ENCODE measurements at regions not wholly inside any gene's neighbourhood (a gene's known extent, or its start where the extent isn't known, plus 50 kb on each side); places are given as distances from the start of the nearest gene placed in this dataset.

GRCh38 chr5:131107128-131107527, 57.9 kb downstream of the HINT1 start:
- Mint-ChIP-seq H3K4me1 (no peaks in the 10 kb centered on the region), H3K4me3 (no peak overlapping the region), H3K9me3 (no peaks in the 10 kb centered on the region), H3K36me3 (ENCODE audit: low read depth) (no peaks in the 10 kb centered on the region), H3K27me3 (ENCODE audit: insufficient read depth, low read depth, poor library complexity) (no peaks in the 10 kb centered on the region), H3K27ac (no peak overlapping the region)
- no peaks in the 10 kb centered on the region; the same call in 1 of the 2 replicates for H3K9me2 ChIP-seq (ENCODE audit: insufficient read depth)
- no peak for TF ChIP-seq REST (IDR thresholded peaks at IDR 0.05; ENCODE audit: unreplicated experiment)
- TF ChIP-seq ZNF114 (CRISPR knock-in tag; IDR thresholded peaks at IDR 0.05) = no peak
- TF ChIP-seq EZH2 (IDR thresholded peaks at IDR 0.05; ENCODE audit: low read depth, unreplicated experiment) = no peak
- TF ChIP-seq CREB1 (CRISPR knock-in tag; IDR thresholded peaks at IDR 0.05; ENCODE audit: low read depth) = no peak
- TF ChIP-seq NANOG (IDR thresholded peaks at IDR 0.05; ENCODE audit: borderline replicate concordance) = no peak
- TF ChIP-seq, protein P1, sequence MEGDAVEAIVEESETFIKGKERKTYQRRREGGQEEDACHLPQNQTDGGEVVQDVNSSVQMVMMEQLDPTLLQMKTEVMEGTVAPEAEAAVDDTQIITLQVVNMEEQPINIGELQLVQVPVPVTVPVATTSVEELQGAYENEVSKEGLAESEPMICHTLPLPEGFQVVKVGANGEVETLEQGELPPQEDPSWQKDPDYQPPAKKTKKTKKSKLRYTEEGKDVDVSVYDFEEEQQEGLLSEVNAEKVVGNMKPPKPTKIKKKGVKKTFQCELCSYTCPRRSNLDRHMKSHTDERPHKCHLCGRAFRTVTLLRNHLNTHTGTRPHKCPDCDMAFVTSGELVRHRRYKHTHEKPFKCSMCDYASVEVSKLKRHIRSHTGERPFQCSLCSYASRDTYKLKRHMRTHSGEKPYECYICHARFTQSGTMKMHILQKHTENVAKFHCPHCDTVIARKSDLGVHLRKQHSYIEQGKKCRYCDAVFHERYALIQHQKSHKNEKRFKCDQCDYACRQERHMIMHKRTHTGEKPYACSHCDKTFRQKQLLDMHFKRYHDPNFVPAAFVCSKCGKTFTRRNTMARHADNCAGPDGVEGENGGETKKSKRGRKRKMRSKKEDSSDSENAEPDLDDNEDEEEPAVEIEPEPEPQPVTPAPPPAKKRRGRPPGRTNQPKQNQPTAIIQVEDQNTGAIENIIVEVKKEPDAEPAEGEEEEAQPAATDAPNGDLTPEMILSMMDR (conservative IDR thresholded peaks at IDR 0.05; ENCODE audit: low read depth in 2 of 2) = no peak
- H3K36me3 ChIP-seq (ENCODE audit: insufficient read depth) = no peaks in the 10 kb centered on the region
- H3K79me2 ChIP-seq (replicated peaks; ENCODE audit: insufficient read depth) = no peaks in the 10 kb centered on the region
- H3K27me3 ChIP-seq (ENCODE audit: insufficient read depth) = no peaks in the 10 kb centered on the region
- no peak overlapping the region for H3K4me2 ChIP-seq
- DNase-seq (ENCODE audit: low spot score) = no peak
- H3F3A ChIP-seq (replicated peaks; ENCODE audit: low read depth) = no peaks in the 10 kb centered on the region
- H3K27ac ChIP-seq (ENCODE audit: low read depth) = no peak overlapping the region
- ATAC-seq = no peak
- no peaks in the 10 kb centered on the region for H4K20me1 ChIP-seq (replicated peaks; ENCODE audit: insufficient read depth)
- H3K4me3 ChIP-seq = no peak overlapping the region
- H2AFZ ChIP-seq = no peak overlapping the region
- no peaks in the 10 kb centered on the region for H3K4me1 ChIP-seq (ENCODE audit: insufficient read depth)

DNA sequence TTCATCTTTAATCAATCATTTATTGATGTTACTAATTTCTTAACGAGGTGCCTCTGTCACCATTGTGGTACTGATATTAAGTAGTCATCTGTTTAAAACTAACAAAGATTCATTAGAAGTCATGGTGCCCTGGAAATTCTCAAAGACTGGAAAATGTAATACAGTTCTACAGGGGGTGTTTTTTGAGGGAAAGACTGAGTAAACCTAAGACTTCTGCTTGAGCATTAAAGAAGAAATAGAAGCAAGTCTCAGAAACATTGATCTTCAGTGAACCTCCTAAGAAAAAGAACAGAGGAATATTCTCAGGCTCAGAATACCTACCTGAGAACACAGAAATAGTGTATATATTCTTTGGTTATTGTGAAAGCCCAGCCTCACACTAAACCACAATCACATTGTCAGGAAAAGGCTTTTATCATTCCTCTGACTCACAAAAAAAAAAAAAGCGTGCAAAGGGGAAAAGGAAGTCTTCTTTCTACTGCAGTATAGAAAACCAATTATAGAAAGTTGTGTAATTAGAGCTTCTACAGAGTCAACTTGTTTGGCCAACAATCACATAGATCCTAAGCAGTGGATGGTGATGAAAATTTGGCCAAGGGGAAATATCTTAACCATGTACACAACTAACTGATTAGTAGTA, 60.8 kb downstream of the HINT1 start:
- Histone ChIP-seq H3K9me2 (ENCODE audit: insufficient read depth) (no peaks in the 10 kb centered on the region; the same call in 1 of the 2 replicates), H3K79me2 (replicated peaks; ENCODE audit: insufficient read depth) (no peaks in the 10 kb centered on the region), H3F3A (replicated peaks; ENCODE audit: low read depth) (no peaks in the 10 kb centered on the region), H2AFZ (no peak overlapping the region), H3K4me2 (no peak overlapping the region), H3K4me3 (no peak overlapping the region), H3K4me1 (ENCODE audit: insufficient read depth) (peaks cover 2% of the 10 kb centered on the region; the same call in 1 of the 2 replicates), H4K20me1 (replicated peaks; ENCODE audit: insufficient read depth) (no peaks in the 10 kb centered on the region), H3K36me3 (ENCODE audit: insufficient read depth) (no peaks in the 10 kb centered on the region), H3K27ac (ENCODE audit: low read depth) (no peak overlapping the region), H3K27me3 (ENCODE audit: insufficient read depth) (no peaks in the 10 kb centered on the region)
- Mint-ChIP-seq H3K27ac (no peak overlapping the region), H3K36me3 (ENCODE audit: low read depth) (no peaks in the 10 kb centered on the region), H3K4me3 (no peak overlapping the region), H3K4me1 (peaks cover under 1% of the 10 kb centered on the region; the same call in 2 of the 3 replicates), H3K27me3 (ENCODE audit: insufficient read depth, low read depth, poor library complexity) (peaks cover 3% of the 10 kb centered on the region), H3K9me3 (no peaks in the 10 kb centered on the region)
- ATAC-seq (no peak), DNase-seq (ENCODE audit: low spot score) (no peak)
- TF ChIP-seq EZH2 (IDR thresholded peaks at IDR 0.05; ENCODE audit: low read depth, unreplicated experiment) = no peak
- no peak for TF ChIP-seq EZH2phosphoT487 (IDR thresholded peaks at IDR 0.05; ENCODE audit: unreplicated experiment)
- no peak for TF ChIP-seq CREB1 (CRISPR knock-in tag; IDR thresholded peaks at IDR 0.05; ENCODE audit: low read depth)
- TF ChIP-seq NANOG (IDR thresholded peaks at IDR 0.05; ENCODE audit: borderline replicate concordance) = no peak
- TF ChIP-seq ZNF462 (CRISPR knock-in tag; IDR thresholded peaks at IDR 0.05) = no peak

All from GM23338 (cell line).